OCI-LY7 (cell line): ENCODE measurements at regions not wholly inside any gene's neighbourhood (a gene's known extent, or its start where the extent isn't known, plus 50 kb on each side); places are given as distances from the start of the nearest gene placed in this dataset.

ENCODE experiments used
- BruUV-seq: library from RNA; stranded (reverse); fragments of 400-500 nt; replicated peaks from 2 replicates; lab custom pipeline; 2021; lab: Mats Ljungman, UMichigan
- CTCF ChIA-PET: fragments of 300-600 bp; sonication (Branson Sonifier 250); formaldehyde crosslinking; loops from one replicate; lab custom pipeline; 2022; ENCODE audit warnings: antibody characterized with exemption; ENCODE audit not compliant: unreplicated experiment; lab: Charles Lee
- POLR2A ChIA-PET: fragments of 300-600 bp; sonication (Branson Sonifier 250); formaldehyde crosslinking; loops from one replicate; lab custom pipeline; 2022; ENCODE audit warnings: antibody characterized with exemption; lab: Charles Lee
- DNase-seq: peaks from one replicate; pipeline ENCODE4 v3.0.0-alpha.2; 2015; ENCODE audit warnings: low spot score
- H2AFZ ChIP-seq: fragments of 200-600 bp; sonication (generic), shearing (Covaris generic); 2 replicates; pipeline ENCODE4 v1.6.1; 2014; ENCODE audit warnings: mild to moderate bottlenecking, antibody characterized with exemption, low read length, moderate library complexity
- H3K27ac ChIP-seq: fragments of 200-600 bp; sonication (generic); 2 replicates; pipeline ENCODE4 v1.5.1; 2014; ENCODE audit warnings: mixed run types, low read depth, mild to moderate bottlenecking, moderate library complexity, low read length, inconsistent platforms; ENCODE audit not compliant: poor library complexity, severe bottlenecking
- H3K36me3 ChIP-seq: fragments of 200-600 bp; sonication (generic); 2 replicates; pipeline ENCODE4 v1.6.1; 2014; ENCODE audit warnings: mild to moderate bottlenecking, antibody characterized with exemption, low read length, moderate library complexity, mixed read lengths; ENCODE audit not compliant: insufficient read depth
- H3K4me1 ChIP-seq: fragments of 200-600 bp; sonication (generic); 2 replicates; pipeline ENCODE4 v1.5.1; 2014; ENCODE audit warnings: mild to moderate bottlenecking, low read length; ENCODE audit not compliant: insufficient read depth, poor library complexity, severe bottlenecking
- H3K4me2 ChIP-seq: fragments of 200-600 bp; sonication (generic); 2 replicates; pipeline ENCODE4 v1.6.1; 2014; ENCODE audit warnings: mild to moderate bottlenecking, low read length
- H3K4me3 ChIP-seq: fragments of 200-600 bp; sonication (generic); 2 replicates; pipeline ENCODE4 v1.5.1; 2014; ENCODE audit warnings: mild to moderate bottlenecking, low read depth, low read length; ENCODE audit not compliant: poor library complexity, severe bottlenecking
- H3K79me2 ChIP-seq: fragments of 200-600 bp; sonication (generic); 2 replicates; pipeline ENCODE4 v1.6.1; 2016; ENCODE audit warnings: low read depth, mild to moderate bottlenecking, low read length, moderate library complexity, mixed read lengths; ENCODE audit not compliant: insufficient read depth
- H3K9me2 ChIP-seq: fragments of 200-600 bp; sonication (generic); 2 replicates; pipeline ENCODE4 v1.6.1; 2016; ENCODE audit warnings: mild to moderate bottlenecking, low read length, mixed read lengths; ENCODE audit not compliant: insufficient read depth
- H3K9me3 ChIP-seq: fragments of 200-600 bp; sonication (generic); 2 replicates; pipeline ENCODE4 v1.6.1; 2014; ENCODE audit warnings: mild to moderate bottlenecking, mixed run types, low read length, mixed read lengths
- H4K20me1 ChIP-seq: fragments of 200-600 bp; sonication (generic); 2 replicates; pipeline ENCODE4 v1.6.1; 2014; ENCODE audit warnings: mild to moderate bottlenecking, antibody characterized with exemption, low read length, moderate library complexity, mixed read lengths; ENCODE audit not compliant: insufficient read depth
- CTCF ChIP-seq: fragments of 200-600 bp; sonication (generic); conservative IDR thresholded peaks from 2 replicates; pipeline ENCODE4 v1.5.1; 2014; ENCODE audit warnings: mild to moderate bottlenecking, antibody characterized with exemption, low read length, moderate library complexity, mixed read lengths
- EZH2phosphoT487 ChIP-seq: fragments of 200-600 bp; sonication (generic); IDR thresholded peaks from 2 replicates; pipeline ENCODE4 v1.6.1; 2018; ENCODE audit warnings: low read depth, borderline replicate concordance, mild to moderate bottlenecking, mixed run types, antibody characterized with exemption, low read length, moderate library complexity, mixed read lengths
- intact Hi-C: fragments of 100-400 bp; cut with micrococcal nuclease; formaldehyde crosslinking; loops from one replicate; pipeline ENCODE4 v1.10.0; 2022; ENCODE audit not compliant: unreplicated experiment

- Histone ChIP-seq H3K4me1 (peaks cover 16% of the 10 kb centered on the region), H3K9me2 (no peaks in the 10 kb centered on the region), H2AFZ (no peak overlapping the region), H3K4me2 (no peak overlapping the region), H3K27ac (no peak overlapping the region), H3K36me3 (no peaks in the 10 kb centered on the region), H3K4me3 (no peak overlapping the region), H4K20me1 (no peaks in the 10 kb centered on the region), H3K79me2 (no peaks in the 10 kb centered on the region), H3K9me3 (no peaks in the 10 kb centered on the region)
- no peak for DNase-seq
- no peak for TF ChIP-seq EZH2phosphoT487
- TF ChIP-seq CTCF = no peak
- POLR2A ChIA-PET = no interaction called here
- intact Hi-C loops = no loop called here
- CTCF ChIA-PET = no interaction called here
- no TSS peak for BruUV-seq
Measured at GRCh38 chr17:79461041-79461440, 149.8 kb downstream of the RBFOX3 start.

GRCh38 chr17:79459846-79460245, 151.0 kb downstream of the RBFOX3 start:
- TF ChIP-seq EZH2phosphoT487 = no peak
- TF ChIP-seq CTCF = no peak
- no peak overlapping the region for H3K4me3 ChIP-seq
- peak; percentile 23 for DNase-seq
- no peak overlapping the region for H2AFZ ChIP-seq
- H3K9me2 ChIP-seq = no peaks in the 10 kb centered on the region
- no peaks in the 10 kb centered on the region for H3K79me2 ChIP-seq
- intact Hi-C loops = no loop called here
- BruUV-seq = no TSS peak
- no peaks in the 10 kb centered on the region for H4K20me1 ChIP-seq
- no peak overlapping the region for H3K4me2 ChIP-seq
- H3K36me3 ChIP-seq = no peaks in the 10 kb centered on the region
- CTCF ChIA-PET = no interaction called here
- H3K9me3 ChIP-seq = no peaks in the 10 kb centered on the region
- no peak overlapping the region for H3K27ac ChIP-seq
- H3K4me1 ChIP-seq = peaks cover 16% of the 10 kb centered on the region
- POLR2A ChIA-PET = no interaction called here

- Histone ChIP-seq H3K9me3 (no peaks in the 10 kb centered on the region), H3K9me2 (no peaks in the 10 kb centered on the region), H3K36me3 (no peaks in the 10 kb centered on the region), H3K4me2 (no peak overlapping the region; the same call in 1 of the 2 replicates), H4K20me1 (no peaks in the 10 kb centered on the region), H3K4me3 (no peak overlapping the region), H3K4me1 (peaks cover 16% of the 10 kb centered on the region), H2AFZ (no peak overlapping the region), H3K79me2 (no peaks in the 10 kb centered on the region), H3K27ac (no peak overlapping the region)
- no peak for DNase-seq
- BruUV-seq = no TSS peak
- POLR2A ChIA-PET = no interaction called here
- intact Hi-C loops = no loop called here
- TF ChIP-seq CTCF (no peak), EZH2phosphoT487 (no peak)
- CTCF ChIA-PET = no interaction called here
Measured at GRCh38 chr17:79459003-79459655, 151.7 kb downstream of the RBFOX3 start.
